Lung (tissue), 11 donors: ENCODE measurements at regions not wholly inside any gene's neighbourhood (a gene's known extent, or its start where the extent isn't known, plus 50 kb on each side); places are given as distances from the start of the nearest gene placed in this dataset.

Experiments used
- ATAC-seq: fragments of 200-7000 bp; cut with Tn5 transposase; one replicate; pipeline ENCODE4 v1.9.1; 2020; ENCODE audit warnings: moderate number of reproducible peaks; ENCODE audit not compliant: insufficient read depth, low FRiP score
- DNase-seq, 3 donors: peaks; one replicate each; pipeline ENCODE4 v3.0.0-alpha.2; 2013 to 2017
- H3K27ac ChIP-seq, 2 donors: one replicate each; pipeline ENCODE4 v1.5.1; 2013; ENCODE audit warnings: mild to moderate bottlenecking in 2 of 2, moderate library complexity in 2 of 2, control low read depth in 1 of 2, inconsistent platforms in 1 of 2, low read depth in 1 of 2, low read length in 1 of 2
- H3K27me3 ChIP-seq, 3 donors: one replicate each; pipeline ENCODE4 v1.5.1; 2013; ENCODE audit warnings: low read length in 2 of 3; ENCODE audit not compliant: control insufficient read depth in 3 of 3, insufficient read depth in 3 of 3
- H3K36me3 ChIP-seq, 4 donors: one replicate each; pipeline ENCODE4 v1.5.1; 2013; ENCODE audit warnings: low read length in 4 of 4, mild to moderate bottlenecking in 1 of 4, moderate library complexity in 1 of 4; ENCODE audit not compliant: control insufficient read depth in 4 of 4, insufficient read depth in 4 of 4
- H3K4me1 ChIP-seq, 5 donors: one replicate each; pipeline ENCODE4 v1.5.1; 2013; ENCODE audit warnings: low read length in 5 of 5, mild to moderate bottlenecking in 2 of 5, moderate library complexity in 1 of 5; ENCODE audit not compliant: control insufficient read depth in 5 of 5, insufficient read depth in 5 of 5
- H3K4me3 ChIP-seq: one replicate; pipeline ENCODE4 v1.5.1; 2013; ENCODE audit warnings: mild to moderate bottlenecking, control low read depth, moderate library complexity
- H3K9ac ChIP-seq, 2 donors: one replicate each; pipeline ENCODE4 v1.5.1; 2013; ENCODE audit warnings: low read length in 2 of 2, control low read depth in 1 of 2; ENCODE audit not compliant: insufficient read depth in 1 of 2
- H3K9me3 ChIP-seq, 4 donors: one replicate each; pipeline ENCODE4 v1.5.1; 2013; ENCODE audit warnings: low read length in 3 of 4, mild to moderate bottlenecking in 1 of 4, moderate library complexity in 1 of 4; ENCODE audit not compliant: control insufficient read depth in 4 of 4, insufficient read depth in 3 of 4
- WGBS, 2 donors: extraction: QIAGEN DNeasy Blood & Tissue Kit; methylation state at CpG; one replicate each; pipeline ENCODE4 v1.1.7; 2013; 5-methylcytosine and 5-hydroxymethylcytosine counted together
- TF ChIP-seq, protein P1 (sequence below): IDR thresholded peaks from 2 replicates; pipeline ENCODE4 v1.5.1; 2012; ENCODE audit warnings: mild to moderate bottlenecking; ENCODE audit errors: control extremely low read depth, extremely low read depth
- donor health status: control.
- donor health status: control.
- donor health status: Bipolar disorder and iron deficiency.
- donor health status: healthy.
- donor health status: DM: yes; HTN: yes; CAD: no.

DNA sequence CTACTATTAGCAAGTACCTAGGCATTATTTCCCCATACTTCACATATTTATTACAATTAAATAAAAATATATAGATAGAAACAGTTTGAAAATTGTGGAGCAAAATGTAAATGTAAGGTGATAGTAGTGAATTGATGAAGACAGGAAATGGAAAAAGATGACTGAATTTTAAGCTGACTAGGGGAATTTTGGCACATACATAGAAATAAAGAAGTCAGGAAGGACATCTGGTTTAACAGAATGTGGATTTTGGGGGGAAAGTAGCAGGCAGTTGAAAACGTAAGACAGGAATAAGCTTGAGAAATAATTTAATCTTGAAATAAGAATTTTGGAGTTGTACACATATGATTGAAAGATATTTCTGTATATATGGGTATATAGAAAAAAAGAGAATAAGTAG lies 701.7 kb upstream of the CITED2 start:
- 91 to 93% methylated on average over 1 of the region's 1 CpG for WGBS, 2 donors
- no peak overlapping the region for H3K27ac ChIP-seq
- no peak overlapping the region for H3K4me3 ChIP-seq
- no peaks in the 10 kb centered on the region for H3K9me3 ChIP-seq
- ATAC-seq (no peak), DNase-seq (no peak)
- H3K36me3 ChIP-seq = no peaks in the 10 kb centered on the region
- peaks cover 0 to 54% (median 10%) of the 10 kb centered on the region in 5 donors for H3K4me1 ChIP-seq
- H3K27me3 ChIP-seq = no peaks in the 10 kb centered on the region
- H3K9ac ChIP-seq = no peak overlapping the region
- TF ChIP-seq, protein P1, sequence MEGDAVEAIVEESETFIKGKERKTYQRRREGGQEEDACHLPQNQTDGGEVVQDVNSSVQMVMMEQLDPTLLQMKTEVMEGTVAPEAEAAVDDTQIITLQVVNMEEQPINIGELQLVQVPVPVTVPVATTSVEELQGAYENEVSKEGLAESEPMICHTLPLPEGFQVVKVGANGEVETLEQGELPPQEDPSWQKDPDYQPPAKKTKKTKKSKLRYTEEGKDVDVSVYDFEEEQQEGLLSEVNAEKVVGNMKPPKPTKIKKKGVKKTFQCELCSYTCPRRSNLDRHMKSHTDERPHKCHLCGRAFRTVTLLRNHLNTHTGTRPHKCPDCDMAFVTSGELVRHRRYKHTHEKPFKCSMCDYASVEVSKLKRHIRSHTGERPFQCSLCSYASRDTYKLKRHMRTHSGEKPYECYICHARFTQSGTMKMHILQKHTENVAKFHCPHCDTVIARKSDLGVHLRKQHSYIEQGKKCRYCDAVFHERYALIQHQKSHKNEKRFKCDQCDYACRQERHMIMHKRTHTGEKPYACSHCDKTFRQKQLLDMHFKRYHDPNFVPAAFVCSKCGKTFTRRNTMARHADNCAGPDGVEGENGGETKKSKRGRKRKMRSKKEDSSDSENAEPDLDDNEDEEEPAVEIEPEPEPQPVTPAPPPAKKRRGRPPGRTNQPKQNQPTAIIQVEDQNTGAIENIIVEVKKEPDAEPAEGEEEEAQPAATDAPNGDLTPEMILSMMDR = no peak

DNA sequence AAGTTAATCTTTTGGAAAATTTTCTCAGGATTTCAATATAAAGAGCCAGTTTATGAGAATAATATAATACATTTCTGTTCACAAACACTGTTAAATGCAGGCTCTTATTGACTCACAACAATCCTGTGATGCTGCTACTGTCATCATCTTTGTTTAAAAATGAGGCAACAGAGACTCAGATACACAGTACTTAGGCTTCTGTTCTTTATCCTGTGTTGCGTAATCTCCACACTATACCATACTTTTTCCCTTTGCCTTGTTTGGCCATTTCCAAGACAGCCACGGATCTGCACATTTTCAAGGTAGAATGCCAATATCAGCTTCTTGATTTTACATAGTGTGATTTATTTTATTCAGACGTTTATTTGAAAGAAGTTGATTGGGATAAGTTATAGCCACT lies 699.0 kb upstream of the CITED2 start:
- Histone ChIP-seq H3K9ac (no peak overlapping the region), H3K4me1 (peaks cover 0 to 37% (median 12%) of the 10 kb centered on the region in 5 donors), H3K4me3 (no peak overlapping the region), H3K27ac (no peak overlapping the region), H3K36me3 (no peaks in the 10 kb centered on the region), H3K9me3 (no peaks in the 10 kb centered on the region), H3K27me3 (no peaks in the 10 kb centered on the region)
- TF ChIP-seq, protein P1 = no peak
- DNase-seq (peak in 1 of 3 donors; percentile 68), ATAC-seq (no peak)
- WGBS, 2 donors = 72 to 76% methylated on average over 3 of the region's 3 CpGs

GRCh38 chr6:140071601-140072062 lies 697.2 kb upstream of the CITED2 start:
- TF ChIP-seq, protein P1 = no peak
- H3K27me3 ChIP-seq = no peaks in the 10 kb centered on the region
- no peaks in the 10 kb centered on the region for H3K9me3 ChIP-seq
- peaks cover 0 to 30% (median 12%) of the 10 kb centered on the region in 5 donors for H3K4me1 ChIP-seq
- ATAC-seq (peak; percentile 19), DNase-seq (no peak)
- no peak overlapping the region for H3K4me3 ChIP-seq
- 73 to 76% methylated on average over 1 of the region's 1 CpG for WGBS, 2 donors
- H3K27ac ChIP-seq = peak overlapping the region in 1 of 2 donors; percentile 70
- H3K9ac ChIP-seq = no peak overlapping the region
- H3K36me3 ChIP-seq = no peaks in the 10 kb centered on the region

DNA sequence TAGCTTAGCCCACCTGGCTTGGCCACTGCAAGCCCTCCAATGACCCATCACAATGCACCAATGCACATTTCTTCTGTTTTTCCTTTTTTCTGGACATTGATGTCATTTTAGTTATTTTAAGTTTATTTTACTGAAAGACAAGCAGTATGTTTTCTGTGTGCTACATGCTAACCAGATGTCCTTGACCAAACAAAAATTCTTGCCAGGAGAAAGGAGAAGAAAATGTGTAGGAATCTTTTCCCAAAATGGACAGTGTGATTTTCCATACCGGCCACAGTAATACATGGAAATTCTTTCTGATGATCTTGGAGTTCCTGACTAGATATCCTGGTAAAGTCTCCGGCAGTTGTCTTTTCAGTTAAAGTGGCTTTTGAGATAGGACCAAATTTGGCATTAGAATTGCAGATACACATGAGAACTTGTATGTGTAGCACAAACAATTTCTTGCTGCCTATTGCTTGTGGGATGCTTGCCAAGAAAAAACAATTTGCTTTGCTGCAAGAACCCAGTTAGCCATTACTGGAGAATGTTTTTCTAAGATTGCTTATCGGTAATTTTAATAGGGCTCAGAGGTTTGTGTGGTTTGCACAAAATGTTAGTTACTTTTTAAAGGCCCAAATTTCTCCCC lies 696.5 kb upstream of the CITED2 start:
- ATAC-seq (no peak), DNase-seq (peak; percentile 39 to 92 (median 89))
- TF ChIP-seq, protein P1 = no peak
- Histone ChIP-seq H3K4me1 (peaks cover 0 to 30% (median 12%) of the 10 kb centered on the region in 5 donors), H3K4me3 (no peak overlapping the region), H3K36me3 (no peaks in the 10 kb centered on the region), H3K9me3 (no peaks in the 10 kb centered on the region), H3K27ac (peak overlapping the region in 1 of 2 donors; percentile 60), H3K9ac (peak overlapping the region in 1 of 2 donors; percentile 3), H3K27me3 (no peaks in the 10 kb centered on the region)
- 60 to 78% methylated on average over 3 of the region's 3 CpGs for WGBS, 2 donors
